Chondrocyte (in vitro differentiated cells): ENCODE measurements at regions not wholly inside any gene's neighbourhood (a gene's known extent, or its start where the extent isn't known, plus 50 kb on each side); places are given as distances from the start of the nearest gene placed in this dataset.

Experiments used
- DNase-seq: peaks from one replicate; pipeline ENCODE4 v3.0.0; 2021; ENCODE audit warnings: mixed read lengths, low spot score
- H3K27ac Mint-ChIP-seq: one replicate; pipeline ENCODE4 v1.8.0; 2021; ENCODE audit warnings: mild to moderate bottlenecking, moderate library complexity, mixed read lengths; ENCODE audit not compliant: unreplicated experiment
- H3K27me3 Mint-ChIP-seq: 2 replicates; pipeline ENCODE4 v1.8.0; 2021; ENCODE audit warnings: low read depth, mixed read lengths
- H3K36me3 Mint-ChIP-seq: 2 replicates; pipeline ENCODE4 v1.8.0; 2021; ENCODE audit warnings: low read depth, mixed read lengths
- H3K4me1 Mint-ChIP-seq: 2 replicates; pipeline ENCODE4 v1.8.0; 2021; ENCODE audit warnings: low read depth, mild to moderate bottlenecking, mixed read lengths
- H3K4me3 Mint-ChIP-seq: one replicate; pipeline ENCODE4 v1.8.0; 2021; ENCODE audit warnings: mild to moderate bottlenecking, moderate library complexity, mixed read lengths; ENCODE audit not compliant: unreplicated experiment
- H3K9me3 Mint-ChIP-seq: 2 replicates; pipeline ENCODE4 v1.8.0; 2021; ENCODE audit warnings: low read depth, mixed read lengths
- CTCF ChIP-seq: fragments of 200-600 bp; sonication (generic); IDR thresholded peaks from 2 replicates; pipeline ENCODE4 v1.5.0; 2021; ENCODE audit warnings: antibody characterized with exemption, mild to moderate bottlenecking, moderate library complexity

GRCh38 chr12:28973491-28973890, 175.6 kb upstream of the FAR2 start:
- TF ChIP-seq CTCF, result no peak
- H3K27me3 Mint-ChIP-seq, result no peaks in the 10 kb centered on the region
- H3K36me3 Mint-ChIP-seq, result no peaks in the 10 kb centered on the region
- H3K9me3 Mint-ChIP-seq, result peaks cover 11% of the 10 kb centered on the region
- no peaks in the 10 kb centered on the region for H3K4me1 Mint-ChIP-seq
- DNase-seq, result no peak
- H3K27ac Mint-ChIP-seq, result no peak overlapping the region
- H3K4me3 Mint-ChIP-seq, result no peak overlapping the region

- Mint-ChIP-seq H3K27ac (no peak overlapping the region), H3K36me3 (no peaks in the 10 kb centered on the region), H3K9me3 (peaks cover 12% of the 10 kb centered on the region), H3K27me3 (no peaks in the 10 kb centered on the region), H3K4me1 (no peaks in the 10 kb centered on the region), H3K4me3 (no peak overlapping the region)
- no peak for TF ChIP-seq CTCF
- DNase-seq, result no peak
These were observed 174.9 kb upstream of the FAR2 start for GRCh38 chr12:28974166-28974565.

- no peak overlapping the region for H3K4me3 Mint-ChIP-seq
These were observed 174.2 kb upstream of the FAR2 start for GRCh38 chr12:28974883-28975282.

GRCh38 chr12:28975564-28976340, 173.3 kb upstream of the FAR2 start:
- Mint-ChIP-seq H3K27ac (no peak overlapping the region), H3K9me3 (peaks cover 12% of the 10 kb centered on the region), H3K27me3 (no peaks in the 10 kb centered on the region), H3K4me1 (no peaks in the 10 kb centered on the region), H3K36me3 (no peaks in the 10 kb centered on the region), H3K4me3 (no peak overlapping the region)
- DNase-seq, result no peak
- no peak for TF ChIP-seq CTCF

More at GRCh38 chr12:28974883-28975282, 174.2 kb upstream of the FAR2 start:
- H3K36me3 Mint-ChIP-seq, result no peaks in the 10 kb centered on the region
- no peak for DNase-seq
- no peaks in the 10 kb centered on the region for H3K27me3 Mint-ChIP-seq
- no peak for TF ChIP-seq CTCF
- no peaks in the 10 kb centered on the region for H3K4me1 Mint-ChIP-seq
- H3K9me3 Mint-ChIP-seq, result peaks cover 12% of the 10 kb centered on the region
- no peak overlapping the region for H3K27ac Mint-ChIP-seq

GRCh38 chr12:28980436-28980835, 168.6 kb upstream of the FAR2 start:
- no peak for DNase-seq
- peaks cover 12% of the 10 kb centered on the region for H3K9me3 Mint-ChIP-seq
- no peaks in the 10 kb centered on the region for H3K4me1 Mint-ChIP-seq
- peaks cover 18% of the 10 kb centered on the region for H3K27me3 Mint-ChIP-seq
- H3K36me3 Mint-ChIP-seq, result no peaks in the 10 kb centered on the region
- H3K4me3 Mint-ChIP-seq, result no peak overlapping the region
- no peak overlapping the region for H3K27ac Mint-ChIP-seq
- no peak for TF ChIP-seq CTCF
